MG63 (cell line): ENCODE measurements at regions not wholly inside any gene's neighbourhood (a gene's known extent, or its start where the extent isn't known, plus 50 kb on each side); places are given as distances from the start of the nearest gene placed in this dataset.
A peak's percentile ranks its signal among the peaks of the same experiment; 100 is the strongest.

Experiments
- DNase-seq: peaks from one replicate; pipeline ENCODE4 v3.0.0-alpha.2; 2020
- H3K27me3 ChIP-seq: fragments of 250-450 bp; sonication (Bioruptor Pico); 2 replicates; pipeline ENCODE4 v1.5.1; 2020; ENCODE audit warnings: mild to moderate bottlenecking, moderate library complexity
- H3K36me3 ChIP-seq: fragments of 250-450 bp; sonication (Bioruptor Pico); 2 replicates; pipeline ENCODE4 v1.5.1; 2020; ENCODE audit warnings: mild to moderate bottlenecking, moderate library complexity
- H3K4me3 ChIP-seq: fragments of 250-450 bp; sonication (Bioruptor Pico); 2 replicates; pipeline ENCODE4 v1.5.1; 2020; ENCODE audit warnings: mild to moderate bottlenecking, moderate library complexity
- H3K9me3 ChIP-seq: fragments of 250-450 bp; sonication (Bioruptor Pico); 2 replicates; pipeline ENCODE4 v1.5.1; 2020; ENCODE audit warnings: mild to moderate bottlenecking, moderate library complexity

DNA sequence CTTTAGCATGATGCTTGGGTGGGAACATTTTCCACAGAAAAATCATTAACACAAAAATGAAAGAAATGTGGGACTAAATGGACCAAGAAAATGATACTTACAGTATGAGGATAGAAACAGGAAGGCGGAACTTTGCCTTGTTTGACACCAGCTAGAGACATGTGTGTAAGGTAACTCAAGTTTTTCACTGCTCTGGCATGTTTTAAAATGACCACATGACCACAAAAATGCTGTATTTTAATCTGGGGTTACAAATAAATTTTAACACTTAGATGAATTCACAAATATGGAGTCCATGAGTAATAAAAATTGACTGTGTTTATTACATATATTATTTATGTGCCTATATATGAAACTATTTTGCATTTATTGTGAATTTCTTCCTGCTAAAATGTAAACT lies 100.9 kb upstream of the PHYHIPL start:
- no peak for DNase-seq
- Histone ChIP-seq H3K9me3 (no peaks in the 10 kb centered on the region), H3K27me3 (no peaks in the 10 kb centered on the region), H3K4me3 (no peak overlapping the region), H3K36me3 (no peaks in the 10 kb centered on the region)

DNA sequence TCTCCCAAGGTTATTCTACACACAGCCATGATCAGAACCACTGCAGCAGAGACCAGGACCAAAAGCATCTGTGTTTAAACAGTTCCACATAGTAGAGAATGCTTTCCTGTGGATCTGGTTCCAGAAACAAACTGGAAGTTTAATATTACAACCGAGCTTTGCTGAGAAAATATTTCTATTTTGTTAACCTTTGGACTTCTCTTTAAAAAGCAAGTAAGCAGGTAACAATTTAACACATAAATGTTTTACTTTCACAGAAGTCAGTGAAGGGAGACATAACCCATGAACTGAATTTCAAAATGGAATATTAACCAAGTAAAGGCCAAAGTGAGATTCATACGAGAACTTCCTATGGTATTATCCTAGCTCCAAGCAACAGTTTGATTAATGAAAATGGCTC lies 98.6 kb upstream of the PHYHIPL start:
- DNase-seq: no peak
- no peaks in the 10 kb centered on the region for H3K9me3 ChIP-seq
- no peaks in the 10 kb centered on the region for H3K36me3 ChIP-seq
- no peak overlapping the region for H3K4me3 ChIP-seq
- H3K27me3 ChIP-seq: no peaks in the 10 kb centered on the region

DNA sequence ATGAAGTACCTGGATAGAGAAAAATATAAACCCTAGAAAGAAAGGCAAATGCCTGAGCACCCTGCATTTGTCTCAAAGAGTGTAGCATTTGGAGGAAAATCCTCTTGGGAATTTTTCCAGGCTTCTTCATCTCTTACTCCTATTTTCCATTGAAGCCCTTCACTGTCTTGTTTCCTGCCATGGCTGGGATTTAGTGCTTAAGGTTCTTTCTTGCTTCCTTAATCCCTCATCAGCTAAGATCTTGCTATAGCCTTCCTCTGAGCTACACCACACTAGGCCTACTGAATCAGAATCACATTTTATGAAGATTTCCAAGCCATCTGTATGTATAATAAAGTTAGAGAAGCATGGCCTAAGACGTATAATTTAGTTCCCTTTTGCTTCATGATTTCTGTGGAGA lies 97.5 kb upstream of the PHYHIPL start:
- no peak overlapping the region for H3K4me3 ChIP-seq
- H3K36me3 ChIP-seq: no peaks in the 10 kb centered on the region
- no peaks in the 10 kb centered on the region for H3K27me3 ChIP-seq
- DNase-seq: no peak
- H3K9me3 ChIP-seq: no peaks in the 10 kb centered on the region

GRCh38 chr10:59079386-59080226 lies 96.8 kb upstream of the PHYHIPL start:
- H3K36me3 ChIP-seq: no peaks in the 10 kb centered on the region
- no peaks in the 10 kb centered on the region for H3K27me3 ChIP-seq
- no peaks in the 10 kb centered on the region for H3K9me3 ChIP-seq
- no peak overlapping the region for H3K4me3 ChIP-seq
- DNase-seq: no peak

DNA sequence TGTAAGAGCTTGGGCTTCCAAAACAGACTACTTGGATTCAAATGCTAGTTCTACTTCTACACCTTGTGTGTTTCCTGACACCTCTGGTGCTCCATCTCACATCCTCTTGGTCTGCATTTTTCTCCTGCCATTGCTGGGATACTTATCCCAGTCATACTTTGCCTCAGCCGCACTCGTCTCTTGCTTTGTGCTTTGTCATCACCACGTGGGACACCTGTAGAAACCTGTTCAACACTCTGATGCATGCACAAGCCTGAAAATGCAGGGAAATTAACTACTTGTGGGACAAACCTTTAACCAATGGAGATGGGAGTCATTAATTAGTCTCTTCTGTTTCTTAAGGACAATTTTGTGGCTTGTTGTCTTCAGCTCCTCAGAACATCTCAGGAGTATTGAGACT lies 94.2 kb upstream of the PHYHIPL start:
- Histone ChIP-seq H3K4me3 (no peak overlapping the region), H3K27me3 (no peaks in the 10 kb centered on the region), H3K9me3 (no peaks in the 10 kb centered on the region), H3K36me3 (no peaks in the 10 kb centered on the region)
- no peak for DNase-seq

- no peak for DNase-seq
- Histone ChIP-seq H3K27me3 (no peaks in the 10 kb centered on the region), H3K36me3 (no peaks in the 10 kb centered on the region), H3K9me3 (no peaks in the 10 kb centered on the region), H3K4me3 (no peak overlapping the region)
These were observed 91.4 kb upstream of the PHYHIPL start for GRCh38 chr10:59085054-59085453.

DNA sequence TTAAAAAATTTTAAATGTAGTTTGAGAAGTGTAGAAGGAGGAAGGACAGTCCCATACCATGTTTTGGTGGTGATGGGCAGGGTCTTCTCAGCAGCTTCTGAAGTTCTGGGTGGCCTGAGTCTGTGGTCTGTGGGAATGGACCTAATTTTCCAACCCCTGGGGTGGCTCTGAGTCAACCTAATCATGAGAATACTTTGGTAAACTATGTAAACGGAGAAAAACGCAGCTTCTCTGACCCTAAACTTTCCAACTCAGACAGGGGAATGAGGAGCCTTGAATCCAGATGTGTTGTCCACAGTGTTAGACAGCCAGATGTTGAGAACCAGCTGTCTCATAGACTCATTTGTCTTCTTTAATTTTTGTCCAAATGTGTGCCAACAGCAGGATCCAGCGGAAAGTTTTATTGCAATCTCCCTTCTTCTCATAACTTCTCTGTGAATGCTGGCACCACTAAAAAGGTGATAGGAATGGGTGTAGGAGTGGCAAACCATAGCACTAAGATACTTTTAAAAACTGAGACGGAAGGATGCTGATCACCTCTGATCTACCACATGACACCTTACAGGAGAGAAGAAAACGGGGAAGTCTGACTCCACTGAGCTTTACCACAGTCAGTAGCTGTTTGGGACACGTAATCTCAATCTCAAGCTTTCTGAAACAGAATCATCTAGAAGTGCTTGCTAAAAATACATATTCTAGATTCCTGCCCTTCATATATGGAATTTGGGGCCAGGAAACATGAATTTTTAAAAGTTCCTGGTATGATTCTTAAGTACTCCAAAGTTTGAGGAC lies 90.5 kb upstream of the PHYHIPL start:
- Histone ChIP-seq H3K36me3 (no peaks in the 10 kb centered on the region), H3K27me3 (no peaks in the 10 kb centered on the region), H3K9me3 (no peaks in the 10 kb centered on the region), H3K4me3 (no peak overlapping the region)
- no peak for DNase-seq

DNA sequence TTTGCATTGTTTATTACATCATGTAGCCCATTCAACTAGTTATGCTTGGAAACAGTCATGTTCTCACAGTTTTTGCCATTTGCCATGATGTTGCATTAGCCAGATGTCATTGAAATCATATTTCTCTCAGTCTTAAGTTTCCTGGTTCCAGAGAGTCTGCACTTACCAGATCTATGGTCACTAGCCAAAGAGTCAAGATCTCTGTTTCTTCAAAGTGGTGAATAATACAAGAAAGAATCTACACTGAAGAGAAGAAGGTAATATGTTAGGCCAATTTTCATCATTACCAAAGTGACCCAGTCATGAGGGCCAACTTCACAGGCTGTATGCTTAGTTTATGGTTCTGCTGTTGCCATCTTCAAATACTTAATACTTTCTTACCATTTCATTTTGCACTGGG lies 89.0 kb upstream of the PHYHIPL start:
- H3K36me3 ChIP-seq: no peaks in the 10 kb centered on the region
- DNase-seq: no peak
- no peaks in the 10 kb centered on the region for H3K9me3 ChIP-seq
- no peak overlapping the region for H3K4me3 ChIP-seq
- H3K27me3 ChIP-seq: no peaks in the 10 kb centered on the region

DNA sequence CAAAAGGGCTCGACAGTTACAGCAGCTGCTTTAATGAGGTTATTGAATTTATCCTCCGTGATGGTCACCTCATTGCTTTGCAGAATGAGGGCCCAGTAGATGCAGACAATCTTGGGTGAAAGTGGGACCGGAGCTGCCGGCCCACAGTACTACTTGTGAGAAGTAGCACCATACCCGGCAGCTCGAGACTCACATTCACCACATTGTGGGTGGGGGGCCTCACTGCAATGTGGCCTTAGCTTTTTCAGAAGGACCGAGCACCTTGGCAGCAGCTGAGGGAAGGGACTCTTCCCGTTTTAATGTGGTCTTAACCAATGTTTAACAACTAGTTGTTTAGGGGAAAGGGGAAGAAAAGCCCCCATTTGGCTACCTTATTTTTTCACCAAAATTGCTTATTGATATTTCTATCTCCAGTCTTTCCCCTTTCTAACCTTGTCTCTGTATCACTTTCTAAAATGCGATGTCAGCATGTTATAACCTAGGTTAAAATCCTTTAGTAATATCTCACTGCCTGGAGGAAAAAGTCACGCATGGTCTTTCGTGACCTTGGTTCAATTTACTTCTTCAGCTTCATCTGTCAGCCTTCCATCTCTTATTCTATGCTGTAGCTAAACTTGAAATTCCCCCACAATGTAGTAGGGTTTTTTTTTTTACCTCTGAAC lies 87.4 kb upstream of the PHYHIPL start:
- no peak overlapping the region for H3K4me3 ChIP-seq

DNA sequence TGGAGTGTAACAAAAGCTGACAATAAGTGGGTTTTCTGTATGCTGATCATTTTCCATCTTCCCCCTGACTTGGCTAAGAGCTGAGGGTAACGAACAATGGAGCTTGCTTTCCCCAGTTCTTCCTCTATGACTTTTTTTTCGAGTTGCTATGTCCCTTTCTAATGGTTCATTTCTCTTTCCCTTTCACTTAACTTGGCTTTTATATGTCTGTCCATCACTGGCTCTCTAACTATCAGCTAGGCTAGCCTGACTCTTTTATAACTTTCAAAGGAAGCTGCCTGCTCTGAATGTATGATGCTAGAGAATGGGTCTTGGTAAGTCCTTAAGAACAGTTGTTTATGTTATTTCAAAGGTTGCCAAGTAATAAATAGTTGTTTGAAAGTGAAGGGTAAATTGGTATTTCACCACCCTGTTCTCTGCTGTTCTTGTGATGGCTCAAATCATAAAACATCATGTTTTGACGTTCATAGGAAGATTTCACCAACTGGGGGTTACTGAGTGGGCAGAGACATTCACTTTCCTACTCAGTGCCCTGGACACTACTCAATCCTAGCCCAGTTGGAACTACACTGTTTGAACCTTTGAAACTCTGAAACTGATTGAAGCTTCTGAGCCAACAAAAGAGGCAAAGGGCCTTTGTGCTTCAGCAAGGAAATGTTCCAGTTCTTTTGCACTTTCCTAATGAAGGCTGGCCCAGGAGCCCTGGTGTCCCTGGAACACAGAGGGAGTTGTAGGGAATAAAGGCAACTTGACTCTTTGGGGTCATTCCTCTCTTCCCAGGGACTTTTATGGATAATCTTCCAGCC lies 85.4 kb upstream of the PHYHIPL start:
- no peaks in the 10 kb centered on the region for H3K9me3 ChIP-seq
- H3K27me3 ChIP-seq: no peaks in the 10 kb centered on the region
- H3K4me3 ChIP-seq: no peak overlapping the region
- H3K36me3 ChIP-seq: no peaks in the 10 kb centered on the region
- no peak for DNase-seq

More for the DNA sequence above, 87.4 kb upstream of the PHYHIPL start:
- H3K36me3 ChIP-seq: no peaks in the 10 kb centered on the region
- no peaks in the 10 kb centered on the region for H3K9me3 ChIP-seq
- no peak for DNase-seq
- no peaks in the 10 kb centered on the region for H3K27me3 ChIP-seq

DNA sequence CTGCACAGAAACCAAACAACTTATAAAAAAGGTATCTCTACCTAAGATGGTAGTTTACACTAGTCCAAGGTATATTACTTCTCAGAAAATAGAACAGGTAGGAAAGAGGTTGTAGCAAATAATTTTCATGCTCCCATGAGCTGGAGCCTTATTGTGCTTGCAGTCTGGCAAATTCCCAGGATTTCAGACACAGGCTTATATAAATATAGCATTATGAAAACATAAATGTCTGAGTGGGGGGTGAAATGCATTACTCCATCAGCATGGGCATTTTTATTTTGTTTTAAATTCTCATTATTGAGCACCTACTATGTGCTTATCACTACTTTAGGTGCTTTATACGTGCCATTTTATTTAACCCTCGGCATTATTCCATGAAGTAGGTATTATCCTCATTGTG lies 83.0 kb upstream of the PHYHIPL start:
- DNase-seq: no peak
- no peaks in the 10 kb centered on the region for H3K27me3 ChIP-seq
- H3K36me3 ChIP-seq: no peaks in the 10 kb centered on the region

DNA sequence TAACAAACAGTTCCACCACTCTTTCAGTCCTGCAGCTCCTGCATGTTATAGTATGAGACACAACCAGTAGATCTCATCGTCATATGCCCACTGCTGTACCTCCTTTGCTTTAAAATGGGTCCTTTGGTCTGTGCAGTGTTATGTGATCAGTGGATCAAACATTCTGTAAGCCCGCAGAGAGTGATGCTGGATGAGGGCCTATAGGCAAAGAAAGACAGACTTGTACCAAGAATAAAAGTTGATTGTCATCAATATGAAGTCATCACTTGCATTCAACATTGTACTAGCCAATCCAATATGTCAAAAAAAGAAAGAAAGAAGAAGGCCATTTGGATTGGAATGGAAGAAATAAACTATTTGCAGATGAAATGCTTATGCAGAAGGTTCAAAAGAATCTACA lies 79.8 kb upstream of the PHYHIPL start:
- no peak for DNase-seq
- Histone ChIP-seq H3K9me3 (no peaks in the 10 kb centered on the region), H3K4me3 (no peak overlapping the region), H3K27me3 (no peaks in the 10 kb centered on the region), H3K36me3 (no peaks in the 10 kb centered on the region)

More for the DNA sequence above, 83.0 kb upstream of the PHYHIPL start:
- no peaks in the 10 kb centered on the region for H3K9me3 ChIP-seq
- H3K4me3 ChIP-seq: no peak overlapping the region

DNA sequence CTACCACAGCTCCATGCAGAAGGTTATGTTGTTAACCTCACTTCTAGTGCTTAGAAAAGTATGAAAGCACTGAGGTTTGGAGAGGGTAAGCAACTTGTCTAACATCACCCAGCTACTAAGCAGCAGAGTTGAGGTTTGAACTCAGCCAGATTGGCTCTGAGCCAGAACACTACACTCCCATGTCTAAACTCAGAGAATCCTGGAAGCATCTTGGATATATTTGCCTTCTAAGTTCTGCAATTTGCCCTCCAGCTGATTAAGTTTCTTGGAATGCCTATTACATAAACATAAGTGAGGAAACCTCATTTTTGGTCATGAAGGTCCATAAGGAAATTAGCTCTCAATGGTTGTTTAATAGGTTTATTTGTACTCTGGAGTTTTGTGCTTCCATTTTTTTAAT lies 78.1 kb upstream of the PHYHIPL start:
- no peak overlapping the region for H3K4me3 ChIP-seq
- H3K9me3 ChIP-seq: no peaks in the 10 kb centered on the region
- peak; percentile 56 for DNase-seq
- no peaks in the 10 kb centered on the region for H3K36me3 ChIP-seq
- no peaks in the 10 kb centered on the region for H3K27me3 ChIP-seq

GRCh38 chr10:59098831-59099452 lies 77.5 kb upstream of the PHYHIPL start:
- no peak overlapping the region for H3K4me3 ChIP-seq

GRCh38 chr10:59099481-59099880 lies 77.0 kb upstream of the PHYHIPL start:
- Histone ChIP-seq H3K9me3 (no peaks in the 10 kb centered on the region), H3K27me3 (no peaks in the 10 kb centered on the region), H3K36me3 (no peaks in the 10 kb centered on the region), H3K4me3 (no peak overlapping the region)
- DNase-seq: no peak

More at GRCh38 chr10:59098831-59099452, 77.5 kb upstream of the PHYHIPL start:
- no peak for DNase-seq
- Histone ChIP-seq H3K9me3 (no peaks in the 10 kb centered on the region), H3K27me3 (no peaks in the 10 kb centered on the region), H3K36me3 (no peaks in the 10 kb centered on the region)

DNA sequence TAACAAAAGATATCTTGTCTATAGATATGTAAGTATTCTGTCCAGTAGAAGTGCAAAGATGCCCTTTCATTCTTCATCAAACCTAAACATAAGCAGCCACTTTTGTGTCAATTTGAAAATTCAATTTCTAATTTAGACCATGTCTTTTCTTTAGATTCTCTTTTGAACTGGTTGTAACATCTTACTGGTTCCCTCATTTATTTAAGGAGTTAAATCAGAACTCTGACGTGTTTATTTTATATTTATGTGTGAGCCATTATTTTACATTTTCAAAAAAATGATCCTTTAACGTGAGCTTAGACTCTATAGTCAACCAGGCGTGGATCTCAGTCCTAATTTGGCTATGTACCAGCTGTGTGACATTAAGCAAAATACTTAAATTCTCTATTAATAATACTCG lies 74.0 kb upstream of the PHYHIPL start:
- Histone ChIP-seq H3K36me3 (no peaks in the 10 kb centered on the region), H3K27me3 (no peaks in the 10 kb centered on the region), H3K9me3 (no peaks in the 10 kb centered on the region), H3K4me3 (no peak overlapping the region)
- no peak for DNase-seq
